ENCODE measurements at regions not wholly inside any gene's neighbourhood (a gene's known extent, or its start where the extent isn't known, plus 50 kb on each side); places are given as distances from the start of the nearest gene placed in this dataset.

DNA sequence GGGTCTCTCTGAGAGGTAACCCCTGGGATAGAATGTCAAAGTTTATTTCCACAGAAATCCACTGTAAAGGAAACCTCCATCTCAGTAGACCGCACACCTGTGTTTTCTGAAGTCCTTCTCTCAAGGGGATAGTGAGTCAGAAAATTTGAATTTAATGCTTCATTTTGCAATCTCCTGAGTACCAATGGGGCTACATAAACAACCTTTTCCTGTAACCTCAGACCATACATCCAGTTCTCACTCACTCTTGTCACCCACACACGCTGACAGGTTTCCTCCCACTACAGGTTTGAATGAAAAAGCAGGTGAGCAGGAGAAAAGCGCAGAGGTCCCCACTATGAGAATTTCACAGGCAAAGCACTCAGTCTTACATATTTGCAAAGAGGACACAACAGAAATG lies 165.3 kb upstream of the MCTP2 start:
- TF ChIP-seq, protein P1, sequence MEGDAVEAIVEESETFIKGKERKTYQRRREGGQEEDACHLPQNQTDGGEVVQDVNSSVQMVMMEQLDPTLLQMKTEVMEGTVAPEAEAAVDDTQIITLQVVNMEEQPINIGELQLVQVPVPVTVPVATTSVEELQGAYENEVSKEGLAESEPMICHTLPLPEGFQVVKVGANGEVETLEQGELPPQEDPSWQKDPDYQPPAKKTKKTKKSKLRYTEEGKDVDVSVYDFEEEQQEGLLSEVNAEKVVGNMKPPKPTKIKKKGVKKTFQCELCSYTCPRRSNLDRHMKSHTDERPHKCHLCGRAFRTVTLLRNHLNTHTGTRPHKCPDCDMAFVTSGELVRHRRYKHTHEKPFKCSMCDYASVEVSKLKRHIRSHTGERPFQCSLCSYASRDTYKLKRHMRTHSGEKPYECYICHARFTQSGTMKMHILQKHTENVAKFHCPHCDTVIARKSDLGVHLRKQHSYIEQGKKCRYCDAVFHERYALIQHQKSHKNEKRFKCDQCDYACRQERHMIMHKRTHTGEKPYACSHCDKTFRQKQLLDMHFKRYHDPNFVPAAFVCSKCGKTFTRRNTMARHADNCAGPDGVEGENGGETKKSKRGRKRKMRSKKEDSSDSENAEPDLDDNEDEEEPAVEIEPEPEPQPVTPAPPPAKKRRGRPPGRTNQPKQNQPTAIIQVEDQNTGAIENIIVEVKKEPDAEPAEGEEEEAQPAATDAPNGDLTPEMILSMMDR (IDR thresholded peaks at IDR 0.05): no peak
- TF ChIP-seq POLR2A (IDR thresholded peaks at IDR 0.05): no peak
